AML-193 (cell line): ENCODE measurements at regions not wholly inside any gene's neighbourhood (a gene's known extent, or its start where the extent isn't known, plus 50 kb on each side); places are given as distances from the start of the nearest gene placed in this dataset.
A peak's percentile ranks its signal among the peaks of the same experiment; 100 is the strongest.
"Not testable (repeated sequence)": the region's sequence is repeated elsewhere in the genome, so short reads cannot be mapped to it uniquely, and the experiment has no call there.

Experiments used
- DNase-seq, 2 experiments: peaks; one replicate each; lab custom pipeline; 2025; lab: John Stamatoyannopoulos, UW

DNA sequence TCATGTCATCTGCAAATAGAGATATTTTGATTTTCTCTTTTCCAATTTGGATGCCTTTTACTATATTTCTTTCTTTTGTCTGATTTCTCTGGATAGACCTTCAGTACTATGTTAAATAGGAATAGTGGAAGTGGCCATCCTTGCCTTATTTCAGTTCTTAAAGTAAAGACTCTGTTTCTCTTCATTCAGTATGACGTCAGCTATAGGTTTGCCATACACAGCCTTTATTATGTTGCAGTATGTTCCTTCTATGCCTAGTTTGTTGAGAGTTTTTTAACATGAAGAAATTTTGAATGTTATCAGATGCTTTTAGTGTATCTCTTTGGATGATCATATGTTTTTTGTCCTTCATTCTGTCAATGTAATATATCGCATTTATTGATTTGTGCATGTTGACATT lies 566.7 kb upstream of the ROBO1 start:
- DNase-seq, result no peak

DNA sequence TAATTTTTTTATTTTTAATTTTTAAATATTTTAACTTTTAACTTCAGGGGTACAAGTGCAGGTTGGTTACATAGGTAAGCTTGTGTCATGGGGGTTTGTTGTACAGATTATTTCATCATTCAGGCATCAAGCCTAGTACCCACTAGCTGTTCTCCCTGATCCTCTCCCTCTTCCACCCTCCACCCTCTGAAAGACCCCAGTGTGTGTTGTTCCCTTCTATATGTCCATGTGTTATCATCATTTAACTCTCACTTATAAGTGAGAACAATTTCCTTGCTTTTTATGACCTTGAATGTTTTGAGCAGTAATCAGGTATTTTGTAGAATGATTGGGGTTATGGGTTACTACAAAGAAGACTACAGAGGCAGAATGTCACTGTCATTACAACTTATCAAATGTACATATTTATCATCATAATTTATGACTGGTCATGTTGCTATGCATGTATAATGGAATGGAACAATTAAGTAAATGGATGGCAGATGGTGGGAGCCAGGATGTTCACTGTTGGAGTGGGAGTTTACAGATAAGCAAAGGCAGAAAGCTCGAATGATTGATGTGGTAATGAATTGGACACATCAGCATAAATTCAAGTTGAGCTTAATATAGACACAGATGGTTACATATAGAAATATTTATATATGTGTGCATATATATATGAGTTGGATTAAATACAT lies 563.8 kb upstream of the ROBO1 start:
- no peak for DNase-seq

DNA sequence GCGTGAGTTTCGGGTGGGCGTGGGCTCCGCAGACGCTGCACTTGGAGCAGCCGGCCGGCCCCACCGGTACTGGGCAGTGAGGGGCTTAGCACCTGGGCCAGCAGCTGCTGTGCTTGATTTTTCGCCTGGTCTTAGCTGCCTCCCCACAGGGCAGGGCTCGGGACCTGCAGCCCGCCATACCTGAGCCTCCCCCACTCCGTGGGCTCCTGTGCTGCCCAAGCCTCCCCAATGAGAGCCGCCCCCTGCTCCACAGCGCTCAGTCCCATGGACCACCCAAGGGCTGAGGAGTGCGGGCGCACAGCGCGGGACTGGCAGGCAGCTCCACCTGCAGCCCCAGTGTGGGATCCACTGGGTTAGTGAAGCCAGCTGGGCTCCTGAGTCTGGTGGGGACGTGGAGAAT lies 546.7 kb upstream of the ROBO1 start:
- not testable (repeated sequence) for DNase-seq

DNA sequence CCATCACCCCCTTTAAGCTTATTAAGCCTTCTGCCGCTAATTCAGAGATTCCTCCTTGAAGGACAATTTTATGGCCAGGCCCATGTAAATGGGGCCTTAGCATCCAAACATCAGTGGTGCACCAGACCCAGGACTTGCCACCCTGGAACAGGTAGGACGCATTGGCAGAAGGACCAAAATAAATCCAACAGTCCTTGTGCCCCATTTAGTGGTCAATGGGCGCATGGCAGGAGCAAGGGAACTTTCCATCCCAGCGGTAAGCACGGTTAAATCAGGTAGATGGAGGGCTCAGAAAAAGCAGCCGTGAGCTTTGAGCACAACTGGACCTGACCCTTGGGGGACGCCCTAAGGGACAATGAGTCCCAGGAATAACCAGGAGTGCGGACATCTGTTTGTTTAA lies 540.8 kb upstream of the ROBO1 start:
- DNase-seq, result no peak

DNA sequence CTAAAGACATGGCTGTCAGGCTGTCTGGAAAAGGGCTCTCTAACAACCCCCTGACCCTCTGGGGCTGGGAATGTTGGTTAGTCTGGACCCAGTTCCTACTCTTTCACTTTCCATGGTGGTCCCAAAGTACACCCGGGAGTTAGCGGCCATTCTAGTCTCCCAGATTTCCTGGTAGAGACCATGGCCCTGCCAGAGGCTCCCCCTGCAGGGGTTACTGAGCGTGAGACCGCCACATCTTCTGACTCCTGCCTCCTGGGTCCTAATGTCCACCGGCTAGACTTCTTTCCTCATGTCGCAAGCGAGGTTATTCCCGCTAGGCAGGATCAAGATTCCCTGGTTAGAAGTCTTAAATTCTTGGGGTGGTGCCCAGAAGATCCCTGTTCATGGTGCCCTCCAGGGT lies 540.0 kb upstream of the ROBO1 start:
- no peak for DNase-seq

DNA sequence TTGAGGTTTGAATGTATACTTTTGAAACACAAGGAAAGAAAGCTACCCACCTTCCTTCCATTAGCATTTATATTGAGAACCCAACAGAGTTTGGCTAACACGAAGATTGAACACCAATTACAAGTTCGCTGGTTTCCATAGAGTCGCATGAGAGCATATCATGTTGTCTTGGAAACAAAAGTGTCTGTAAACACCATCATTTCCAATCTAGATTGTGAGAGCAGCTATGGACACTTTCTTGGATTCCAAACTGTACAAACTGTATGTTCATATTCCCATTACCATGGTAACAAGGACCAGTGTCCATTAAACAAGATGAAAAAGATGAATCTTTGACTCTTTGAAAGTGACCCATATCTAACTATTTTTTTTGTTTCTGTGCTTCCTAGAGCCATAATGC lies 529.9 kb upstream of the ROBO1 start:
- DNase-seq, result no peak

DNA sequence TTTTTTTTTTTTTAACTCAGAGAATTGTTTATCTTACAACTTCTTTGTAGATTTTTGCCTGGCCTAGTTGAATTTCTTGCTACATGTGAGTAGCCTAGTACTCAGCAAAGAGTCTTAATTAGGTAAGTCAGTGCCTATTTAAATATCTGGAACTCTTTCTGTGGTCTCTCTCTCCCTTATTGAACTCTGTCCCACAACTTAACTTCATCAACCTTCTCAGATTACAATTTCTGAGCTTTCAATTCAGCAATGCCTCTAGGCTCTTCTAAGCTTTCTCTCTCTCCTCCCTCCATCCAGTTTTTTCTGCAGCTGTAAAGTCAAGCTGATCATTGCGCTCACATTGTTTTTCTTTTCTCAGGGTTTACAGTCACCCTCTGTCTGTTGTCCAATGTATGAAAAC lies 517.6 kb upstream of the ROBO1 start:
- no peak for DNase-seq

DNA sequence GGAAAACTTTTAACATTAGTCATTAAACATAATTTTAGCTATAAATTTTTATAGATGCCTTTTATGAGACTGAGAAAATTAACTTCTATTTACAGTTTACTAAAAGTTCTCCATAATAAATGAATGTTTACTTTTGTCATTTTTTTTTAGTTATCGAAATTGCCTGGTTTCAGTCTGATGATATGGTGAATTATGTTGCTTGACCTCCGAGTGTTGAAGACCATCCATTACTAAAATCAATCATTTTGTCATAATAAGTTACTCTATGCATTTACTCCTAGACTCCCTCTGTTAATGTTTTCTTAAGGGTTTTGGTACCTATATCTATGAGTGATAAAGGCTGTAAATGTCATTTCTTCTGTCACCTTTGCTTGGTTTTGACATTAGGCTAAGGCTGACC lies 516.0 kb upstream of the ROBO1 start:
- DNase-seq, result no peak

DNA sequence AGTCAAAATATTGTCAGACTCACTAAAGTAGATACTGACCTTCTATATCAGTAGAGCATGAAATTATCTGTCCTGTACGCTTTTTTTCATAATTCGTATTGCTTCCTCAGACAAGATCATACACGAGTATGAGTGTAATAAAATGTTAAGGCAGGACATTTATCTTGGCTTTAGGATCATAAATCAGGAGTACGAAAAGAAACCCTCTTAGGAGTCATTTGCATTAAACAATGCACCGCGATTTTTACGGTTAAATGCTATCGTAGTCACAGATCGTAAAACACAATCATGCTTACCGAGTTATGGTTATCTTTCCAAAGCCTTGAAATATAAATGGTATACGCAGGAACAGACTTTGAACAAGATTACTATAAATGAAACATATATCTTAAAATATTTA lies 510.3 kb upstream of the ROBO1 start:
- no peak for DNase-seq

DNA sequence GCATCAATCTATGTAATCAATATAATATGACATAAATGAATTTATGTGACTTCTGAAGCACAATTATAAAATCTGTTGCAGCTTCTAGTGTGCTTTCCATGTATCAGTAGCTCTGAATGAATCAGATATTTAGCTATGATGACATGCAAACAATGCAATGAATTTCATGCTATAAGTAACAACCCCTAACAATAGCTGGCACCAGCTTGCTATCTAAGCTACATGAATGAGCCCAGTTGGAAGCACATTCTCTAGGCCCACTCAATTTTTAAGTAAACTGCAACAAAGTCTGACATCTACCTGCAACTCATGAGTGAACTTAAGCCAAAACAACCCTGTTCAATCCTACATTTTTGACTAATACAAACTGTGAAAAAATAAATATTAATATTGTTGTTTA lies 507.3 kb upstream of the ROBO1 start:
- no peak for DNase-seq

DNA sequence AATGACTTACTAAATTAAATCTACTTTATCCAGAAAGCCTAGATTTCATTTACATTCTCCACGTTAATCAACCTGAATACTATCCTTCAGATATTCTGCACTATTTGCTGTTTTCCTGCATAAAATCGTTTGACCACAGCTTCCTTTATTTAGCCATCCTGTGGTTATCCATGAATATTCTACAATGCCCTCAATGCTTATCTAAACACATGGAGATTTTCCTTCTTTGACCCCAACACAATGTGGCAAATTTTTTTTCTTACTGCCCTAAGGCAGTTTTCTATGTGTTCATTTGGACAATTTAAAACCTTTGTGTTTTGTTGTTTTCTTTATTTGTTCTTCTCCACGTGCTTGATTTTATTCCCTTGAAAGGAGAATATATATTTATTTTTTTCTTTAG lies 495.5 kb upstream of the ROBO1 start:
- DNase-seq, result peak; percentile 50 to 54

DNA sequence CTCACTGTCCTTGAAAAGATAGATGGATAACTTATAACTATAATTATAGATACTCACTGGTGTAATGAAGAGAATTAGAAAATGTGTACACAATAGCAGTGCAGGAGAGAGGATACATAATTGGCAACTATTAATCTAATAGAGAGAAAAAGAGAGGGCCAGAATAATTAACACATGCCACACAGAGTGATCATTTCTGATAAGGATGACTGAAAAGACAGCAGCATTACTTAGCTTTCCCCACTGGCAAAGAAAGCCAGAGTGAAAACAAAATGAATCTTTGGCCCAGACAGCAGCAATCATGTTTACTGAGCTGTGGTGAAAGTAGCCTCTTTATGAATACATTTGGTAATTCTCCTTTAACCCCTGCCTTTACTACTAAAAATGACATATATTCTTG lies 493.3 kb upstream of the ROBO1 start:
- DNase-seq, result no peak

DNA sequence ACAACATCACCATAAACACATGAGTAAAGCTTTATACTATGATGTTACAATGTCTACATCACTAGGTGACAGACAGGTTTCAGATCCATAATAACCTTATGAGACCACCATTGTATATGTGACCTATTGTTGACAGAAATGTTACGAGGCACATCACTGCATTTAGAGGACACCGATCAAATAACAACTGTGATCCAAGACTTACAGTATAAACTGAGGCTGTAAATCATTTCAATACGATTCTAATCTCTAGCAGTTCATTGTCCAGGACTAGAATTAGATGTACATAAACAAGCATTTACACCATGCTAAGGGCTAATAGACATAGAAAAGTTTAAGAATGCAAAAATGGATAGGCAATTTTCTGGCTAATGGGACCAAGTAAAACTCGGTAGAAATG lies 491.9 kb upstream of the ROBO1 start:
- DNase-seq, result no peak

DNA sequence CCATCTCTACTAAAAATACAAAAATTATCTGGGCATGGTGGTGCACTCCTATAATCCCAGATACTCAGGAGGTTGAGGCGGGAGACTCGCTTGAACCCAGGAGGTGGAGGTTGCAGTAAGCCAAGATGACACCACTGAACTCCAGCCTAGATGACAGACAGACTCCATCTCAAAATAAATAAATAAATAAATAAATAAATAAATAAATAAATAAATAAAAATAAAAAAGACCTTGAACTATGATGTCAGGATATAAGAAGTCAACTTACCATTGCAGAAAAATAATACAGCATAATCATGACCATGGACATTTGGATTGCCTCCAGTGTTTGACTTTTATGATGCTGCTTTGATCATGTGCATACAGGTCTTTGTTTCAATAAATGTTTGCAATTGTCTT lies 484.3 kb upstream of the ROBO1 start:
- no peak for DNase-seq

DNA sequence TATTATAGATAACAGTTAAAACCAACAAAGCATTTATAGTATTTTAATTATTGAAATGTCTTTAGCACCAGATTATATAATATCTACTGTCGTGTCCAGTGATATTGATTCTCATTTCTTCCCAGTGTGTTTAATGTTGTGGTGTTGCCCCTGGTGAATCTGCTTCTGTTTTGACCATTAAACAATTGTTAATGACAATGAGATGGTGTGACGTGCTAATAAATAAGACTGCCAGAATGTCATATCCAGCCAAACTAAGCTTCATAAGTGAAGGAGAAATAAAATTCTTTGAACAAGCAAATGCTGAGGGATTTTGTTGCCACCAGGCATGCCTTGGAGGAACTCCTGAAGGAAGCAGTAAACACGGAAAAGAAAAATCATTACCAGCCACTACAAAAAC lies 480.0 kb upstream of the ROBO1 start:
- DNase-seq, result no peak

DNA sequence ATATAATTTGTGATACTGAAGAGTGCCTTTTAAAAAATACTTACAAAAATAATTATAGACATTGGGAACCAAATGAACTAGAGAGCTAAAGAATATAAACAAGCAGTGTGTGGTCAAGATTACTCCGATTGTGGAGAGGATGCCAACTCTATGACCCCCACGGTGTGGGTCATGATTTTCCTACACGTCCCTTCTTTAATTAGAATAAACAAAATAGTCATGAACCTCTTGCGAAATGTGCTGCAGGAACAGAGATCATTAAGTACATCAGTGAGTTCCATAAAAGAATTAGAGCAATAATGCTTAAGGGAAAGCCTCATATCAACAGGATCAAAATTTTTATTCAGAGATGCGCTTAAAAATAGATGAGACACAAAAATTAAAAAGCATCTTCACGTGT lies 476.6 kb upstream of the ROBO1 start:
- no peak for DNase-seq

DNA sequence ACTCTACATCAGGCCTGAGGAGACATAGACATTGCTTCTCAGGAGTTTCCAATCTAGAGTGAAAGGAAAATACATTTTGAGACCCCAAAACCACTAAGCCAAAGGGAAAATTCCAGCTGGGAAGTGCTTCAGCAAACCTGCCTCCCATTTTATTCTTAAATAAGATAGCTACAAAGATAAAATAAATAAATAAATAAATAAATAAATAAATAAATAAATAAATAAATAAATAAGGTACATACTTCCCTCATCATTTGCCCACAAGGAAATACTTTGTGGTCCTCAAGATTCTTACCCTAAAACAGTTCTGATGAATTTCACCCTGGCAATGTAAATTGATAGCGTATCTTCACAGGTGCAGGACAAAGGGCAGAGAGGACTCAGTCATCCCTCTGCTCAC lies 474.0 kb upstream of the ROBO1 start:
- no peak for DNase-seq

DNA sequence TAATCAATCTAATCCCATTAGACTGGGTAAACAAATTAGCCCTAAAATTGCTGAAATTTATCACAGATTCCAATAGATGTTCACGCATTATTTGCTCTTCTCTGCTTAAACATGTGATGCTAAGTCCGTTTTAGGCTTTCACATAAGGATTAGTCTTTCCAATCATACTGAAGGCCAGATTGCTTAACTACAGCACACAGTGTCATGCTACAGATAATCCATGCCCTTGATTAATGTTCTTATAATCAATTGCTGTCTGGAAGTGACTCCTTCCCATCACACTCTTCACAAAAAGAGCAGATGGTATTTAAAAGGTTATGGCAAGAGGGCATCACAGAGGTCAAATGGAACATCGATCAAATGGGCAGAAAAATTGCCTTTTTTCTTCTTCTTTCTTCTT lies 471.5 kb upstream of the ROBO1 start:
- DNase-seq, result no peak

DNA sequence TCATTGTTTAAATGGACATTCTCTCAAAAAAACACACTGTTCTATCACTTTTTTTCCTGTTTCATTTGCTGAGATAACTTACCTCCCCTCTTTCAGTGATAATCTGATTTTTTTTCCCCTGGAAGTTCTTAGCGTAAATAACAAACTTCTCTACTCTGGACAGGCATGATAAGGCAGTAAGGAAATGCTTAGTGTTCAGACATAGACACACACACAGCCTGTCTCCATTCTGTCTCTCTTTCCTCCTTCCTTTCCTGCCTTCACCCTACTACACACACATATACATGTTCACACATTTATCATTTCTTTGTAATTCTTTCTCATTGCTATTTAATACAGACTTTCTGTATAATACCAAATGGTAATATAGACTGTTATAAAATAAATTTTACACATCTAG lies 470.8 kb upstream of the ROBO1 start:
- DNase-seq, result no peak

DNA sequence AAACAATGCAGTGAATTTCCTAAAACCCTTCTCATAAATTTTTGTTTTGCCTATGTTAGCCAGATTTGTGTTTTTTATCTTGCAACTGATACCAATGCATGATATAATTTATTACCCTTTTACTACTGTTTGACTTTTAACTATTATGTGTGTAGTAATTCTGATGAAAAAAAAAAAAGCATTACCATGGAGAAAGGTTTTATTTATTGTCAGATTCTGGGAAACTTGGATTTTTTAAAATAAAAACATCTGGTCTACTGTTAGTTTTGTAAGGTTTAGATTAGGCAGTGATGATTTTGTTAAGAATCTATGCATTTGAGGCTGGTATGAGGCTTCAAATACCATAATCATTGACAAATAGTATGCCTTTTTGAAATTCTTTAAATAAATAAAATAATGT lies 470.4 kb upstream of the ROBO1 start:
- DNase-seq, result no peak

DNA sequence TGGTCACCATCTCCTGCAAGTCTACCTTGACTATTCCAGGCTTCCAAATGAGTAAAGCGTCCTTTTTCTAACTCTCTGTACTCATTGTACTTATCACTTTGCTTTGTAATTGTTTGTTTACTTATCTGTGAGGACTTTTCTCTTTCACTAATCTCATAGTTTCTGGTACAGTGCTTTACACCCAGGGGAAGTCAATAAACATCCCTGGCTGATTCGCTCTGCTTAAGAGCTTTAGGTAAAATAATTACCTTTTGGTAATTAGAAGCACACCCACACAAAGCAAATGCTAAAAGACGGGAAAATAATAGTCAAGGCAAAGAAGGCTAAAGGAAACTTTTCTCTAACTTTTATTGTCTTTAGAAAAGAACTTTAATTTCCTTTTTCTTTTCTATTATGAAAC lies 466.9 kb upstream of the ROBO1 start:
- DNase-seq, result no peak

DNA sequence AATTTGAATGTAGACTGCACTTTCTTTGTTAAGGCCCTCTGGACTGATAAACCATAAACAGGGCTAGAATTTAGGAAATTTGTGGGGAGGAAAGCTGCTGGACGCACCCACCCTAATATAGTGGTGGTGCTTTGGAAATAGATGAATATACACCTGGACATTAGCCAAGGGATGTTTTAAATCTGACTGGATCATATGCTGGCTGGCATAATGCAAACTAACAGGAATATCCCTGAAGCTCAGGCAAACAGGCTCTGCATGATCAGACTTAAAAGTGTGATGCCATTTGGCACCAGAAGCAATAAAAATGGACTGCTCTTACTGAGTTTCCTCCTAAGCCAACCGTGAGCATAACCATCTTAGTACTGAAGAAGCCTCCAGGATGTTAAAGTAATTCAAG lies 465.8 kb upstream of the ROBO1 start:
- no peak for DNase-seq

DNA sequence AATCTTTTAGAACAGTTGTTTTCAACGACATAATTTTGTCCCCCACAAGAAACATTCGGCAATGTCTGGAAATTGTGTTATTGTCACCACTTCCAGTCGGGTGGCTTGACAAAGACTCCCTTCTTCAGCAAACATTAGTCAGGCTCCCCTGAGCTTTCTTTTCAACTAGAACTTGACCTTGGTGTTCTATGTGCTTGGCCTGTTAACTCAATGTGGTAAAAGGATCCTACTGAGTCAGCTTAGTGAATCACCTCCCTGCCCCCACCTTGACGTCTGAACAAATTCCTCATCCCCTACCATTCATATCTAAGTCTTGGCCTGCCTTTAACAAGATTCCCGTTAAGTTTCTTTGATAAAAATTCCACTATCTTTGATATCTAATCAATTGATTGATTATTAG lies 465.0 kb upstream of the ROBO1 start:
- DNase-seq, result no peak

DNA sequence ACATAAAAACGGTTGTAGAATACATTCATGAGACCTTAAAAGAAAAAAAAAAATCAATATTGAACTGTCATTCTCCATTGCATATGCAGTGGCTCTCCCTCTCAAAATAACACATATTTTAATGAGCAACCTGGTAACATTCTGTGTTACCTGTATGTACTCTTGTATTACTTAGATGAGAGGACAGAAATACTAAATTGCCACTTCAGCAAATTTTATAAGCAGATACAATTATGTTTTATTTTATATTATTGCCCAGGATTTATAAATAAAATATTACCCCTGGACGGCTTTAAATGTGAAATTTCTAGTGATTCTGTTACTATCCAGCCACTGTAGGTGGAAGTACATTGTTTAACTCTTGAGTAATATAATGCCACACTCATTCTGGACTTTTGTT lies 463.2 kb upstream of the ROBO1 start:
- no peak for DNase-seq

DNA sequence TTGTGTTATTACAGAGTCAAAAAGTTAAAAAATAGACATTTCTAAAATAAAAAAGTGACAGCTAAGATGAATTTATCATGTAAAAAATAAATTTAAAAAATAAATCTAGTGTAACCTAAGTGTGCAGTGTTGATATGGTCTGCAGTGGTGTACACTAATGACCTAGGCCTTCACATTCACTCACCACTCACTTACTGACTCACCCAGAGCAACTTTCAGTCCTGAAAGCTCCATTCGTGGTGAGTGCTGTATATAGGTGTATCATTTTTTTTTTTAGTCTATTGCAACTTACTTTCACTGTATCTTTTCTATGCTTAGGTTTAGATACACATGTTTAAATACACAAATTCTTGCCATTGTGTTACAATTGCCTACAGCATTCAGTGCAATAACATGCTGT lies 459.4 kb upstream of the ROBO1 start:
- DNase-seq, result no peak
